Keratinocyte (primary cell): ENCODE measurements at regions not wholly inside any gene's neighbourhood (a gene's known extent, or its start where the extent isn't known, plus 50 kb on each side); places are given as distances from the start of the nearest gene placed in this dataset.

Experiments used
- DNase-seq: peaks from one replicate; pipeline ENCODE4 v3.0.0-alpha.2; 2011; ENCODE audit warnings: low read depth, missing footprints, low spot score
- FAIRE-seq: peaks from 2 replicates; lab custom pipeline; 2011; peaks lifted over from hg19 to GRCh38; lab: Jason Lieb, UNC
- H2AFZ ChIP-seq: 2 replicates; pipeline ENCODE4 v1.6.0; 2012; ENCODE audit warnings: low read length, control low read depth, inconsistent platforms; ENCODE audit not compliant: control insufficient read depth
- H3K27ac ChIP-seq: 2 replicates; pipeline ENCODE4 v1.5.1; 2011; ENCODE audit warnings: low read length; ENCODE audit not compliant: control insufficient read depth, insufficient read depth
- H3K27me3 ChIP-seq: 3 replicates; pipeline ENCODE4 v1.6.0; 2011; ENCODE audit warnings: low read length; ENCODE audit not compliant: control insufficient read depth, insufficient read depth; ENCODE audit errors: extremely low read depth
- H3K36me3 ChIP-seq, 2 experiments: 2 replicates in 1 of 2; 3 replicates in 1 of 2; pipeline ENCODE4 v1.5.1; 2011; ENCODE audit warnings: low read length in 2 of 2, mild to moderate bottlenecking in 1 of 2; ENCODE audit not compliant: control insufficient read depth in 2 of 2, insufficient read depth in 2 of 2; ENCODE audit errors: extremely low read depth in 1 of 2
- H3K4me1 ChIP-seq: 3 replicates; pipeline ENCODE4 v1.5.1; 2011; ENCODE audit warnings: low read length; ENCODE audit not compliant: control insufficient read depth, insufficient read depth; ENCODE audit errors: extremely low read depth
- H3K4me2 ChIP-seq: 3 replicates; pipeline ENCODE4 v1.6.0; 2011; ENCODE audit warnings: low read depth, low read length; ENCODE audit not compliant: control insufficient read depth, insufficient read depth; ENCODE audit errors: extremely low read depth
- H3K4me3 ChIP-seq, 3 experiments: fragments of 200-600 bp in 1 of 3; sonication (generic) in 1 of 3; 2 replicates in 2 of 3; 3 replicates in 1 of 3; pipeline ENCODE4 v1.5.1; 2011 to 2016; ENCODE audit warnings: low read length in 3 of 3, mild to moderate bottlenecking in 3 of 3, control low read depth in 2 of 3, inconsistent platforms in 1 of 3, low read depth in 1 of 3, mixed read lengths in 1 of 3, mixed run types in 1 of 3, moderate library complexity in 1 of 3; ENCODE audit not compliant: control insufficient read depth in 2 of 3, insufficient read depth in 2 of 3; ENCODE audit errors: extremely low read depth in 1 of 3
- H3K79me2 ChIP-seq: 2 replicates; pipeline ENCODE4 v1.6.0; 2012; ENCODE audit warnings: low read length; ENCODE audit not compliant: control insufficient read depth, insufficient read depth
- H3K9ac ChIP-seq: 3 replicates; pipeline ENCODE4 v1.6.0; 2011; ENCODE audit warnings: low read length; ENCODE audit not compliant: control insufficient read depth, insufficient read depth; ENCODE audit errors: extremely low read depth
- H3K9me1 ChIP-seq: 3 replicates; pipeline ENCODE4 v1.6.0; 2011; ENCODE audit warnings: low read length; ENCODE audit not compliant: control insufficient read depth, insufficient read depth; ENCODE audit errors: extremely low read depth
- H3K9me3 ChIP-seq: 2 replicates; pipeline ENCODE4 v1.5.1; 2012; ENCODE audit warnings: low read depth, low read length; ENCODE audit not compliant: control insufficient read depth
- H4K20me1 ChIP-seq: 3 replicates; pipeline ENCODE4 v1.6.0; 2011; ENCODE audit warnings: low read length; ENCODE audit not compliant: control insufficient read depth, insufficient read depth; ENCODE audit errors: extremely low read depth
- CTCF ChIP-seq, 3 experiments: IDR thresholded peaks in 1 of 3; conservative IDR thresholded peaks in 1 of 3; optimal IDR thresholded peaks in 1 of 3; 2 replicates in 2 of 3; 3 replicates in 1 of 3; pipeline versions ENCODE3 to v1.5.1; 2011; ENCODE audit warnings: low read length in 3 of 3, mild to moderate bottlenecking in 3 of 3, moderate library complexity in 2 of 3, control low read depth in 1 of 3, inconsistent platforms in 1 of 3; ENCODE audit not compliant: insufficient read depth in 2 of 3; ENCODE audit errors: extremely low read depth in 1 of 3
- EZH2 ChIP-seq: IDR thresholded peaks from one replicate; pipeline ENCODE4 v1.6.1; 2012; ENCODE audit warnings: inconsistent platforms, mild to moderate bottlenecking, low read length, moderate library complexity
- dilution Hi-C: fragments of 300-500 bp; cut with MboI; formaldehyde crosslinking; loops from one replicate; pipeline ENCODE4 v1.7.0; 2020; ENCODE audit warnings: low sequenced_read_pairs; ENCODE audit not compliant: extremely low pct_ligation_motif_present

GRCh38 chr3:64379221-64379620 is 154.0 kb upstream of the PRICKLE2 start:
- no peak overlapping the region for H3K4me3 ChIP-seq
- H3K79me2 ChIP-seq: no peaks in the 10 kb centered on the region
- no peaks in the 10 kb centered on the region for H3K36me3 ChIP-seq
- dilution Hi-C loops: no loop called here
- H3K9me1 ChIP-seq: no peaks in the 10 kb centered on the region
- H4K20me1 ChIP-seq: no peaks in the 10 kb centered on the region
- no peak overlapping the region for H3K27ac ChIP-seq
- no peak for FAIRE-seq
- H2AFZ ChIP-seq: no peak overlapping the region
- H3K4me2 ChIP-seq: no peak overlapping the region
- H3K4me1 ChIP-seq: no peaks in the 10 kb centered on the region
- TF ChIP-seq EZH2 (no peak), CTCF (optimal IDR thresholded peaks at IDR 0.05 in 1 of 3, IDR thresholded peaks at IDR 0.05 in 1 of 3, conservative IDR thresholded peaks at IDR 0.05 in 1 of 3; ENCODE audit: extremely low read depth in 1 of 3, insufficient read depth in 2 of 3, low read length in 3 of 3) (no peak)
- peaks cover 2% of the 10 kb centered on the region for H3K9me3 ChIP-seq
- DNase-seq: no peak
- H3K9ac ChIP-seq: no peak overlapping the region
- H3K27me3 ChIP-seq: no peaks in the 10 kb centered on the region

- no peak overlapping the region for H3K4me2 ChIP-seq
- H3K9me1 ChIP-seq: no peaks in the 10 kb centered on the region
- FAIRE-seq (no peak), DNase-seq (no peak)
- H3K9ac ChIP-seq: no peak overlapping the region
- H3K27ac ChIP-seq: no peak overlapping the region
- no peak overlapping the region for H3K4me3 ChIP-seq
- dilution Hi-C loops: no loop called here
- H3K4me1 ChIP-seq: no peaks in the 10 kb centered on the region
- no peaks in the 10 kb centered on the region for H3K79me2 ChIP-seq
- TF ChIP-seq EZH2: no peak
- no peak for TF ChIP-seq CTCF (optimal IDR thresholded peaks at IDR 0.05 in 1 of 3, IDR thresholded peaks at IDR 0.05 in 1 of 3, conservative IDR thresholded peaks at IDR 0.05 in 1 of 3; ENCODE audit: extremely low read depth in 1 of 3, insufficient read depth in 2 of 3, low read length in 3 of 3)
- H3K9me3 ChIP-seq: peaks cover 2% of the 10 kb centered on the region
- H3K27me3 ChIP-seq: no peaks in the 10 kb centered on the region
- H2AFZ ChIP-seq: no peak overlapping the region
- H3K36me3 ChIP-seq: no peaks in the 10 kb centered on the region
- H4K20me1 ChIP-seq: no peaks in the 10 kb centered on the region
These were observed 152.7 kb upstream of the PRICKLE2 start for GRCh38 chr3:64377942-64378341.
